Right ventricle myocardium inferior (tissue), 1 donor: ENCODE measurements at regions not wholly inside any gene's neighbourhood (a gene's known extent, or its start where the extent isn't known, plus 50 kb on each side); places are given as distances from the start of the nearest gene placed in this dataset.

ENCODE experiments used
- ATAC-seq: fragments of 200-7000 bp; cut with Tn5 transposase; one replicate; pipeline ENCODE4 v1.9.1; 2020; ENCODE audit warnings: mild to moderate bottlenecking, moderate library complexity
- DNase-seq: peaks from one replicate; pipeline ENCODE4 v3.0.0; 2021; ENCODE audit errors: missing footprints
- intact Hi-C: fragments of 100-400 bp; cut with DNase I; formaldehyde crosslinking; loops from one replicate; pipeline ENCODE4 v1.11.0; 2022
- donor health status: DM: no; HTN: yes; CAD: no; lungs with severe emphysema.

DNA sequence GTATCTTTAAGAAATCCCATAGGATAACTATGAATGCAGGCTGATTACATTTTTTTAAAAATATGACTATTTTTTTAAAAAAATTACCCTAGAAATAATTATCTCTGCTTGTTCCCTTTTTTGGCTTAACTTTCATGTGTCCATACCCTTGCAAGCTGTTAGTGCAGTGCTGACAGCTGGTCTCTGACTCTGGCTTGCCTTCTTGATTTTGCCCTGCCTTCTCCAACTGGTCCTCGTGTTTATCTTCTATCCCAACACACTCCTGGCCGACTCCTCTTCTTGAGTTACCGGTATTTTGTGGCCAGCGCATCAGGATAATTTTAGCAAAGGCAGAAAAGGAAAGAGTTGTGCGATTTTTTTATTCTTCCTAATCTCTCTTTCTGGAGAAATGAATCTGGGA, 111.7 kb upstream of the STARD3NL start:
- ATAC-seq (no peak), DNase-seq (no peak)
- intact Hi-C loops = no loop called here

DNA sequence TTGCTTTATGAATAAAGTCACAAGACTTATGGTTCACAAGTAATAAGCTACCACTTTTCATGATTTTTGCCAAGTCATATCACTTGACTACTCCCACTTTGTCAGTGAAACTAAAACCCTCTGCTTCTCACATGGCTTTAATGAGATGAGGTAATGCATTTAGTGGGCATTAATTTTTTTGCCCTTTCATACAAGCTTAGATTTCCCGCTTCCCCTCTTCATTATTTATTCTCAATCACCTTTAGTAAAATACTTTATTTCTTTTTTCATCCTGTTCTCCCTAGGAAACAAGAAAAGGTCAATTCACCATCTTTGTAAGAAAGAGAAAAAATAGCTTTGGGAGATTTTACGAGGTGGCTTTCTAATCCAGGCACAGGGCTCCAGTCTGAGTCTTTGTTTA, 109.6 kb upstream of the STARD3NL start:
- DNase-seq (no peak), ATAC-seq (no peak)
- intact Hi-C loops = no loop called here

DNA sequence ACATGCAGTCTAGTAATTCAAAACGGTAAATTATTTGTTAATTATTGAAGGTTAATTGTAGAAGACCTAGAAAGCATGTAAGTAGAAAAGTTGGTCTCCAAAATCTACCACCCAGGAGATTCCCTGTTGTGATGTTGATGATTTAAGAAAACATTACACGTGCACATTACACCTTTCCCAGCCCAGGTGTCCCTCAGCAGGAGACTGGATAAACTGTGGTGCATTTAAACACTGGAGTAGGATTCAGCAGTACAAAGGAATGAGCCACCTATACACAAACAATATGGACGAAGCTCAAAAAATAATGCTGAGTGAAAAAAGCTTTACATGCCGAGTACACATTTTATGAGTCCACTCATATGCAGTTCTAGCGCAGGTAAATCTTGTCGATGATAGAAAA, 109.0 kb upstream of the STARD3NL start:
- ATAC-seq = no peak
- intact Hi-C loops = no loop called here
- no peak for DNase-seq

DNA sequence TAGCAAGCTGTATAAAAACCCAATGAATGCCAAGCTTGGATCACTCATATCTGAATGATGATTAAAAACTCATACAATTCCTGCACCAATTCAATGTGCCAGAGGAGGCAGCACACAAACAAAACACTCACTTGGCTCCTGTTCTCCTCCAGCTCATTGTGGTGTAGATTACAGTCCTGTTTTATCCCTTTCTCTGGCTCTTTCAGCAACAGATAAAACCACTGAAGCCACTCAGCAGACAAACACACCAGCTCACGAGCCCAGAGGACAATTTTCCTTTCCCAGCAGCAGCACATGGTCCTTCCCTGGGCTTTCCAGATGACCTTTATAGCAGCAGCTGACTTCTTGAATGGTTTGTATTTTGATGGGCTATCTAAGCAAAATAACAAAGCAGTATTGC, 107.3 kb upstream of the STARD3NL start:
- ATAC-seq (peak; percentile 28), DNase-seq (no peak)

DNA sequence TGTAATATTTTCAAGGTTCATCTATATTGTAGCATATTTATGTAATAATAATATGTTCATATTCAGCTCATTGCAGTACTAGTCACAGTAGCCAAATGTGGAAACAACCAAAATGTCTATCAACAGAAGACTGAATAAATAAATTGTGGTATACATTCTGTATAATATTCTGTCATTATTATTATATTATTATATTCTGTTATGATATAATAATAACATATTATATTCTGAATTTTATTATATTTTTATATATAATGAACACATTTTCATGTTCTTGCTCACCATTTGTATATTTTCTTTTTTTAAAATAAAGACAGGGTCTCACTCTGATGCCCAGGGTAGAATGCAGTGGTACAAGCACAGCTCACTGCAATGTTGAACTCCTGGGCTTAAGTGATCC, 91.2 kb upstream of the STARD3NL start:
- intact Hi-C loops = no loop called here
- ATAC-seq (no peak), DNase-seq (no peak)

More for the DNA sequence above, 107.3 kb upstream of the STARD3NL start:
- intact Hi-C loops = no loop called here

DNA sequence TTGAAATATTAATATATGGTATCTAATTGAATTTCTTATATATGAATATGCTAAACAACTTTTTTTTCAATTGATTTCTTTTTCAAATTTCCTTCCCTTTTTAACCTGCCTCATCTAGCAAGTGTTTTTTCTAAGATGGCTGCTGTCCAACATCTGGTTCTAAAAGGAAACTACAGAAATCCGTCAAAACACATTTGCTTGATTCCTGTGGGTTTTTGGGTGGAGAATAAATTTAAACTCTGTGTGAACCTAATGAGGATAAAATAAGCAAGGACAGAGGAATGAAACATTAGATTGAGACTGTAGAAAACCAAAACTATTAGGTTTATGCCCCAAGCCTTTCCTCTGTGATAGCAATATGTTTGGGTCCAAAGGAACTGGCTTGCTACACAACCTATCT, 75.5 kb upstream of the STARD3NL start:
- no peak for ATAC-seq
- intact Hi-C loops = no loop called here
- DNase-seq = no peak

DNA sequence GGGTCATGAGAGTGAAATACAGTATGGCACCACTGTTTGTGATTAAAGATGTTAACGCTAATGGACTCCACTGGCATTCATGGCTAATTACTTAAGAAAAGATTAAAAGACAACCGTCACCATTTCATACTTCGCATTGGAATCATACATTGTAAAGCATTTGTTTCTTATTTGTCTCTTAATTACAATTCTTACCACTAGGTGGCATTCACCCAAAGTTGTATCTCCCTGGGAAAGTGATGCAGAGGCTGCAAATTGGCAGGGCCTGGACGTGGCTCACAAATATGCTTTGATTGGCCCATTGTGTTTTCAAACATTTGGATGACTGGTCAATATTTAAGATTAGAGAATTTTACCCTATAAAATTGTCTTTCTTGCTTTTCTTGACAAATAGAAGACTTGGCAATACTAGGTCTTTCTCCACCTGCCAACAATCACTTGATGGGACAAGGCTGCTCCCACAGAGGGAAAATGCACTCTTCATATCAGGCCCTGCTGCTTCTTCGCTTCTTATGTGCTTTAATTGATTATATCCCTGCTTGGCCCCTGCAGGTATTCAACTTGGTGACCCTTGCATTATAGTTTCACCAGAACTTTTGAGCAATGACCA, 72.1 kb upstream of the STARD3NL start:
- DNase-seq (no peak), ATAC-seq (peak; percentile 42)
- intact Hi-C loops = loop anchor here (2.0 to 5.0 kb wide), 4 partner anchors 189 to 266 kb away; partner anchors contain the start of gene SFRP4

DNA sequence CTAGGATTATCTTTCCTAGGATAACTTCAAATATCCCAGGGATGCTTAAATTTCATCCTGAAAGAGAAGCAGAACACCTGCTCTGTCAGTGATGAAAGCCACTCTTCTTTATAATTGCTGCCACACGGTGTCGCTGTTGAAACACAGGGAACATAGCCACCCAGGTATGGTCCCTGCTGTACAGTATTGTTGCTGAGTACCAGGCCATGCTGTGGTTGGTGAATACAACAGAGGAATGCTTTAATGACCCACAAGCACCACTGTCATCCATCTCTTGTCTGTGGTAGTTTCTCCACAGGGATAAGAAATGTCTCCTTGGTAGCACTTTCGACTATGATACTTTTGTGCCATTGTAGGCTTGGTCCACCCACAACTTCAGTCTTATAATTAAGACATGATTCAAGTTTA, 70.6 kb upstream of the STARD3NL start:
- DNase-seq (peak; percentile 65), ATAC-seq (peak; percentile 67)
- intact Hi-C loops = loop anchor here (1.0 to 5.0 kb wide), 5 partner anchors 115 to 265 kb away; partner anchors contain the start of gene SFRP4

DNA sequence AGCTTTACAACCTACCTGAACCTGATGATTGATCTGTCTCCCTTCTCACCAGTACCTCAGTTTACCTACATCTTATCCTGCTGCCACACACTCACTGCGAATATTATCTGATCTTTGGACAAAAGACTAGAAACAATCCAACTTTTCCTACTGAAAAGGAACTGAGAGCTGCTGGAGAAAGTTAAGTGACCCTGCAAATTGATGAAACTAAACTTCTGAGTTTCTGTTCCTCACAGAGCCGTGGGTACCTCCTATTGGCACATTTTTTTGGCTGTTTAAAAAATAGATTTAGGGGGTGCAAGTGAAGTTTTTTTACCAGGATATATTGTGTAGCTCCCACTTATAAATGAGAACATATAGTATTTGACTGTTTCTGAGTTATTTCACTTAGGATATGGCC, 66.0 kb upstream of the STARD3NL start:
- ATAC-seq (no peak), DNase-seq (no peak)
- intact Hi-C loops = no loop called here

DNA sequence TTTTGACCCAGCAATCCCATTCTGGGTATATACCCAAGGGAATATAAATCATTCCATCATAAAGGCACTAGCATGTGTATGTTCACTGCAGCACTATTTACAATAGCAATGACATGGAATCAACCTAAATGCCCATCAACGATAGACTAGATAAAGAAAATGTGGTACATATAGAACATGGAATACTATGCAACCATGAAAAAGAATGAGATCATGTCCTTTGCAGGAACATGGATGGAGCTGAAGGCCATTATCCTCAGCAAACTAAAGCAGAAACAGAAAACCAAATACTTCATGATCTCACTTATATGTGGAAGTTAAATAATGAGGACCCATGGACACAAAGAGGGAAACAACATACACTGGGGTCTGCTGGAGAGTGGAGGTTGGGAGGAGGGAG, 58.0 kb upstream of the STARD3NL start:
- DNase-seq (no peak), ATAC-seq (no peak)
- intact Hi-C loops = no loop called here

DNA sequence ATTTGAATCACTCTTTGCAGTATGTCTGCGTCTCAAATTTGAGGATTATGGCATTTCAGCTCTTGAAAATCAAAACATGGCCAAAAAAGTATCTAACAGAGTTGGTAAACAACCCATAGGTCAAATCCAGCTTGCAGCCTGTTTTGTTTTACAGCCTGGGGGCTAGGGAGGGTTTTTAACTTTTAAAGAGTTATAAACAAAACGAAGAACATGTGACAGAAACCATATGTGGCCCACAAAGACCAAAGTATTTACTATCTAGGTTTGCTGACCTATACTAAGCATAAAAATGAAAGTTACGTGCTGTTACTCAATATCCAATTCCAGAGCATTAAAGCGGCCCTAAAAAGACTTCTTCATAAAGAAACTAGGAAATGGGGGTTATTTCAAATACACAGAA, 55.5 kb upstream of the STARD3NL start:
- ATAC-seq = no peak
- DNase-seq = no peak
- intact Hi-C loops = no loop called here

DNA sequence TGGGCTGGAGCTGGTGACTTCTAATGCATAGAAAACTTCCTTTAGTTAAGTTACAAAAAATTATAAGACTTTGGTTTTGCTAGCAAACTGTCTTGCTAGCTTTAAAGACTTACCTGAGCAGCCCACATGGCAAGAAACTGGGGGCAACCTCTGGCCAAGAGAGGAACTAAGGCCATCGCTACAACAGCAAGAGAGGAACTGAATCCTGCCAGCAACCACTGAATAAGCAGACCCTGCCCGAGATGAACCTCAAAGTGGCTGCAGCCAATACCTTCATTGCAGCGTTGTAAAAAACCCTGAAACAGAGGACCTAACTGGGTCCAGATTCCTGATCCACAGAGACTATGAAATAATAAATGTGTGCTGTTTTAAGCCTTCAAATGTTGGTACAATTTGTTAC, 54.6 kb upstream of the STARD3NL start:
- ATAC-seq = no peak
- no peak for DNase-seq
- intact Hi-C loops = no loop called here

DNA sequence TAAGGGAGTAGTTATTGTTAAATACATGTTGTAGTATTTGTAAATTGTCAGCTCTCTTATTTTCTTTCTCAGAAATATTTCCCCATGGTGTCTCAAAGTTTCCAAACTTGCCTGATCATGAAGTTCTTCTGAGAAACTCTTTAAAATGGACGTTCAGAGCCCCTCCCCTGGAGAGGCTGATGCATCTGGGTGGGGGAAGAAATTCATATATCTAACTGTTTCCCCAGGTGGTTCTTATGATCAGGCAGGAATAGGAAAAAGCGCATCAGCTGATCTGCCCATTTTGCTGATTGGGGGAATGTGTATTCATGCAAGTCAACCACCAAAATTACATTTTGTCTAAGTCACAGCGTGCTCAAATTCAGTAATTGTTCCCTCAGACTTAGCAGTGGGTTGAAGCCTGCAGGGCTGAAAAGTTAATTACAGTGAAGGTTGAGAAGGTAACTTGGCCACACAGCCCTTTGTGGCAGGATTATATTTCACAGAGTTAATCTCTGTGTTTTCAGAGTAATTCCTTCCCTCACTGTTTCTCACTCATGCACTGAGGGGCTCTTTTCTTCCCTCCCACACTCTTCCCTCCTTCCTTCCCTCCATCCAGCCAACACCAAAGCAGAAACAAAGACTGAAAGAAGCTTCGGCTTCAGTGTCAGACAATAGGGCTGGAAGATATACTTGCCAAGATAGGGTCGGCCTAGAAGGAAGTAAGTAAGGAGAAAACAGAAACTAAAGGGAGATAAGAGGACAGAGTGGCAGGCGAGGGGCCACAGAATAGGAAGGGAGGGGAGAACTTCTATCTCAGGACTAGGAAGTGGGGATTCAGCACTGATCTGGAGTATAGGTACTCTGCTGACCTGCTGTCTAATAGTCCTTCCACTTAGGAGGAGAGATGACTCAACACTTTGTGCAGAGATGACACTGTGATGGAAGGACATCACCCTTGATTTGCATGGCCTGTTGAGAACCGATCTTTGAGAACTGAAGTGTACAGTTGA, 50.5 kb upstream of the STARD3NL start:
- intact Hi-C loops = no loop called here
- ATAC-seq = no peak
- DNase-seq = no peak
